Astrocyte of the spinal cord (primary cell): ENCODE measurements at regions not wholly inside any gene's neighbourhood (a gene's known extent, or its start where the extent isn't known, plus 50 kb on each side); places are given as distances from the start of the nearest gene placed in this dataset.

ENCODE experiments used
- DNase-seq: peaks from one replicate; pipeline ENCODE4 v3.0.0; 2011; ENCODE audit warnings: low read depth, low spot score
- H3K4me3 ChIP-seq: 2 replicates; pipeline ENCODE4 v1.5.1; 2011; ENCODE audit warnings: low read depth, mild to moderate bottlenecking, low read length, moderate library complexity
- in situ Hi-C: cut with HindIII; loops from 2 replicates; pipeline ENCODE4 v1.10.0; 2017; ENCODE audit warnings: low sequenced_read_pairs
- TF ChIP-seq, protein P1 (sequence below): IDR thresholded peaks from 2 replicates; pipeline ENCODE4 v1.5.1; 2012; ENCODE audit warnings: low read depth, mild to moderate bottlenecking, low read length, inconsistent platforms

DNA sequence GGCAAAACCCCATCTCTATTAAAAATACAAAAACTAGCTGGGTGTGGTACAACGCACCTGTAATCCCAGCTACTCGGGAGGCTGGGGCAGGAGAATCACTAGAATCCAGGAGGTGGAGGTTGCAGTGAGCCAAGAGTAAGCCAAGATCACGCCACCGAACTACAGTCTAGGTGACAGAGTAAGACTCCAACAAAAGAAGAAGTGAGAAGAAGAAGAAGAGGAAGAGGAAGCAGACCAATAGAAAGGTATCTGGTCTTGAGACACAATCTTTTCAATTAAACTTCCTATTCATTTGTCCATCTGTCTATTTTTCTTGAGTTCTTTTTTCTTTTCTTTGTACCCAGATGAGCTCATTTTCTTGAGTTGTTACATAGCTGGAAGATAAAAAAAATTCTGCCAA lies 55.7 kb upstream of the ACADM start:
- in situ Hi-C loops, result no loop called here
- TF ChIP-seq, protein P1, sequence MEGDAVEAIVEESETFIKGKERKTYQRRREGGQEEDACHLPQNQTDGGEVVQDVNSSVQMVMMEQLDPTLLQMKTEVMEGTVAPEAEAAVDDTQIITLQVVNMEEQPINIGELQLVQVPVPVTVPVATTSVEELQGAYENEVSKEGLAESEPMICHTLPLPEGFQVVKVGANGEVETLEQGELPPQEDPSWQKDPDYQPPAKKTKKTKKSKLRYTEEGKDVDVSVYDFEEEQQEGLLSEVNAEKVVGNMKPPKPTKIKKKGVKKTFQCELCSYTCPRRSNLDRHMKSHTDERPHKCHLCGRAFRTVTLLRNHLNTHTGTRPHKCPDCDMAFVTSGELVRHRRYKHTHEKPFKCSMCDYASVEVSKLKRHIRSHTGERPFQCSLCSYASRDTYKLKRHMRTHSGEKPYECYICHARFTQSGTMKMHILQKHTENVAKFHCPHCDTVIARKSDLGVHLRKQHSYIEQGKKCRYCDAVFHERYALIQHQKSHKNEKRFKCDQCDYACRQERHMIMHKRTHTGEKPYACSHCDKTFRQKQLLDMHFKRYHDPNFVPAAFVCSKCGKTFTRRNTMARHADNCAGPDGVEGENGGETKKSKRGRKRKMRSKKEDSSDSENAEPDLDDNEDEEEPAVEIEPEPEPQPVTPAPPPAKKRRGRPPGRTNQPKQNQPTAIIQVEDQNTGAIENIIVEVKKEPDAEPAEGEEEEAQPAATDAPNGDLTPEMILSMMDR, result no peak
- DNase-seq, result no peak
- no peak overlapping the region for H3K4me3 ChIP-seq

DNA sequence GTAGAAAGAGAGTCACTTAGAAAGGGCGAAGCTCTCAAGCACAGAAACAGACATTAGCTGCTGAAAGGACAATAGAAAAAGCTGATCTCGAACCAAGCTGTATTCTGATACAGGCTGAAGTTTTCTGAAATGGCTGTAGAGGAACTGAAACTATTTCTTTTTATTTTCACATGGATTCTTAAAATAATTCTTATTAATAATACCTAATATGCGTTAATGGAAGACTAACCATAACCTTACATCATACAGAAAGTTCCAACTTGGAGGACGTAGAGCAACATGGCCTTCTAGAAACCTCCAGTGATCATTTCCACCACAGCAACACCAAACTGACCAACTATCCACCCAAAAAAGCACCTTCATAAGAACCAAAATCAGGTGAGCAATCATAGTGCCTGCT lies 52.8 kb upstream of the ACADM start:
- in situ Hi-C loops, result no loop called here
- TF ChIP-seq, protein P1, result no peak
- H3K4me3 ChIP-seq, result no peak overlapping the region
- DNase-seq, result no peak

DNA sequence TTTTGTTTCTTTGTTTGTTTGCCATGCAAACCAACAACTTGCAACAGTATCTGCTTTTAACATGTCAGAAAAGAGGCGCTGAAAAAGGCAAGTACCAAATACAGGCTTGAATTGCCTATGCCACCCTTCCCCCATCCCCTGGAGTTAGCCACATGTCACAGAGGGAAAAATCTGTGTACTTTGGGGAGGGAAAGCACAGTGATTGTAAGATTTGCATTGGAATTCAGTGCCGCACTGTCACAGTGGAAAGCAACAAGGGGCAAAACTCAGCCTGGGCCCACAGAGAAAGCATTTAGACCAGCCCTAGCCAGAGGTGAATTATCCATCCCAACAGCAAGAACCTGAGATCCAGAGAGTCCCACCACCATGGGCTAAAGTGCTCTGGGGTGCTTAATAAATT lies 52.4 kb upstream of the ACADM start:
- TF ChIP-seq, protein P1, result no peak
- no peak overlapping the region for H3K4me3 ChIP-seq
- DNase-seq, result no peak
- in situ Hi-C loops, result no loop called here

DNA sequence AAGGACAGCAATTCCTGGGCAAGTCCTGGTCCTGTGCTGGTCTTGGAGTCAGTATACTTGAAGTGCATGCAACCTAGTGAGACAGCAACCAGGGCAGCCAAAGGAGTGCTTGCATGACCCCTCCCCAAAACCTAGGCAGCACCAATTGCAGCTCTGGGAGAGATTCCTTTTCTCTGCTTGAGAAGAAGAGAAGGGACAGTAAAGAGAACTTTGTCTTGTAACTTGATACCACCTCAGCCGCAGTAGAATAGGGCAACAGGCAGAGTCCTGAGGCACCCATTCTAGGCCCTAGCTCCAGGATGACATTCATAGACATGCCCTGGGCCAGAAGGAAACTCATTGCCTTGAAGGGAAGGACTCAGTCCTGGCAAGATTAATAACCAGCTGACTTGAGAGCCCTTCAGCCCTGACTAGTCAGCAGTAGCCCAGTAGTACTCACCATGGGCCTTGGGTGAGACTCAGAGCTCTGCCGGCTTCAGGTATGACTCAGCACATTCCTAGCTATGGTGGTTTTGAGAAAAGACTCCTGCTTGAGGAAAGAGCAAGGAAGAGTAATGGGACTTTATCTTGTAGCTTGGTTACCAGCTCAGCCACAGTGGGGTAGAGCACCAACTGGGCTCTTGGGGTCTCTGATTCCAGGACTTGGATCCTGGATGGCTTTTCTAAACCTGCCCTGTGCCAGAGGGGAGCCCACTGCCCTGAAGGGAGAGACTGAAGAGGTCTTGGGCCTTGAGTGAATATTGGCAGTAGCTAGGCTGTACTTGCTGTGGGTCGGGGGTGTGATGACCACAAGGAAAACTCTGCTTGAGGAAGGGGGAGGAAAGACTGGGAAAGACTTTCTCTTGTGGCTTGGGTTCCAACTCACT lies 51.7 kb upstream of the ACADM start:
- in situ Hi-C loops, result no loop called here
- TF ChIP-seq, protein P1, result no peak
- no peak overlapping the region for H3K4me3 ChIP-seq
- peak; percentile 84 for DNase-seq

DNA sequence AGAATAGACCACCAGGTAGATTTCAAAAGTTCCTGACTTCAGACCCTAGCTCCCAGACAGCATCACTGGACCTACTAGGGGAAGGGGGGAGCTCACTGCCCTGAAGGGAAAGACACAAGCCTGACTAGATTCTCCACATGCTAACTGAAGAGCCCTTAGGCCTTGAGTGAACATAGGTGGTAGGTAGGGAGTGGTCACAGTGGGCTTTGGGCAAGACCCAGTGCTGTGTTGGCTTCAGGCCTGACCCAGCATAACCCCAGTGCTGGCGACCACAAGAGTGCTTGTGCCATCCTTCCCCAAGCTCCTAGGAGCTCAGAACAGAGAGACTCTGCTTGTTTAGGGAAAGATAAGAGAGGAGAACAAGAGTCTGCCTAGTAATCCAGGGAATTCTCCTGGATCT lies 51.1 kb upstream of the ACADM start:
- DNase-seq, result no peak
- no peak overlapping the region for H3K4me3 ChIP-seq
- in situ Hi-C loops, result no loop called here
- TF ChIP-seq, protein P1, result no peak

DNA sequence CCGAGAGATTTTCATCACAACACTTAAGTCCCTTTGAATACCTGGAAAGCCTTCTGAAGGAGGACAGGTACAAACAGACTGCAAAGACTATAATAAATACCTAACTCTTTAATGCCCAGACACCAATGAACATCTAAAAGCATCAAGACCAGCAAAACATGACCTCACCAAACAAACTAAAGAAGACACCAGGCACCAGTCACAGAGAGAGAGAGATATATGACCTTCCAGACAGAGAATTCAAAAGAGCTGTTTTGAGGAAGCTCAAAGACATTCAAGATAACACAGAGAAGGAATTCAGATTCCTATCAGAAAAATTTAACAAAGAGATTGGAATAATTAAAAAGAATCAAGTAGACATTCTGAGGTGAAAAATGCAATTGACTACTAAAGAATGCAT lies 50.6 kb upstream of the ACADM start:
- in situ Hi-C loops, result no loop called here
- H3K4me3 ChIP-seq, result no peak overlapping the region
- TF ChIP-seq, protein P1, result no peak
- DNase-seq, result no peak
